ENCODE measurements at regions not wholly inside any gene's neighbourhood (a gene's known extent, or its start where the extent isn't known, plus 50 kb on each side); places are given as distances from the start of the nearest gene placed in this dataset.

DNA sequence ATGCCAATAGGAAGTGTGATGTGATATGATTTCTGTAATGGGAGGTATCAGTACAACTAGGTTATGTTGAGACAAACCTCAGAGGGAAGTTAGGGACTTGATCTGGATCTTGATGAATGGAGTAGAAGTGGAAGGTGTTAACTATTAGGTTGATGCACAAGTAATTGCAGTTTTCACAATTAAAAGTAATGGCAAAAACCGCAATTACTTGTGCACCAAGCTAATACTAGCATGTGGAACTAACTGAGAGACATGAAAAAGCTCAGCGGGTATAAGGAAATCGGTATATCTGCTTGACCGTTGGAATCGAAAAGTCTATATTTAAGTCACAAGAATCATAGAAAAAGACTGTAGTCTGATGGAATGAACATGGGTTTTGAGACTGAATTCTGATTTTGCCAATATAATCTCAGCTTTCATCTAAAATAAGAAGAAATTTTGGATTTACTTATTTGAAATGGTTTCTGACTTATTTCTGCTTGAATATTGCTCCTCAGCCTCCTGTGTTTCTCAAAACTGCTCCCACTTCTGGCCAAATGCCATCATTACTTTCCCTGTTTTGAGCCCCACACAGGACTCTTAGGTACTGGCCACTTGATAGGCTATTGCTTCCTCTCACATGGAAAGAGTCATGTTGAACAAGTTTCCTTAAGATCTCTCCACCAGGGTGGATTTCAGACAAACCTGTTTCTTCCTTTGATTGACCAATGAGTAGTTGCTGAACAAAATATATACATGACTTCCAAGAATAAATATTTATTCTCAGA, 271.5 kb upstream of the COL8A1 start:
- DNase-seq (ENCODE audit: low read depth) = no peak

DNA sequence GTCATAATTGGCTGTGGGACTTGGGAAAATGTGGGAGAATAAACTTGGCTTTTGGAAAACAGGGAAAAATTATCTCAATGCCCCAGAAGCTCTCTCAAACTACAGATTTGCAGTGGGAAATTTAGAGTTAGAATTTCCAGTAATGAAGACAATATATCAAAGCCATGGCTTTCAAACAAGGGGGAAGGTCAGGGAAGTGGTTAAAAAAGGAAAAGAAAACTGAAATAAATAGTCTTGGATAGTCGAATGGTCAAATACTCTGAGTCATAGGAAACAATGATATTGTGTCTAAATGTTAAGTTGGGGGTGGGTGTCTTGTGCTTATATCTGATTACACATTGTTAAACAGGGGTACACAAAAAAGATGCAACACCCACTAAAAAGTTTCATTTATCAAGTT, 272.4 kb upstream of the COL8A1 start:
- no peak for DNase-seq (ENCODE audit: low read depth)

DNA sequence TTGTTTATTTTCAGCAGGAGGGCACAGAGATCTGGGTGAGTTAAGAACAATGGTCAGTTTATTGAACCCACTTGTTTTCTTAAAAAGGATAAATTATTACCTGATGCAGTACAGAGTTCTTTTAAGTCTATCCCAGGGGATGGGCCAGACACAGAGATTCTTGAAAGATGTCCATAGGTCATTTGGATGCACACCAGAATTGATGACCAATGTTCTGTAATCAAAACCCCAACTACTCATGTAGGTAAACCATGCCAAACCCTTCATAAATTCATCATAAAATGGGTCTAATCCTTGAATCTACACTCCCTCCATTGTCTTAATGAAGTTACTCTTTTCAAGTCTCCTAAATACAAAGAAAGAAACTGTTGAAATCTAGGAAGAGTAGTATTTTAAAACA, 273.0 kb upstream of the COL8A1 start:
- DNase-seq (ENCODE audit: low read depth) = no peak

DNA sequence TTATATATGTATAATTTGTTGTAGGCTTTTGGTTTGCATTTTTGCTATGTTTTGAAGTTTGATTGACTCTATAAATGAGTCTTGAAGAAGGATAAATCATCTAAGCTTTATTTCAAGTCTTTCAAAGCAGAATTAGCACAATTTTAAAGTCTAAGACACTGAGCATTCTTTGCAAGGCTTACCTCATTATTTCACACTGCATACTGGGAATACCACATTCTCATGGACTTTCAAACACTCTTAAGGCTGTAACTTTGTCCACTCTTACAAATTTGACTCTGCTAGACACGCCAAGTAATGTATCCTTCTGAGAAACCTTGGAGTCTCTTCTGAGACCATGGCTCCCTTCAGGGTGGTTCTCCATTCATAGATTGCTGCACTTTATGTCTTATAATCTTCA, 281.3 kb upstream of the COL8A1 start:
- no peak for DNase-seq (ENCODE audit: low read depth)

DNA sequence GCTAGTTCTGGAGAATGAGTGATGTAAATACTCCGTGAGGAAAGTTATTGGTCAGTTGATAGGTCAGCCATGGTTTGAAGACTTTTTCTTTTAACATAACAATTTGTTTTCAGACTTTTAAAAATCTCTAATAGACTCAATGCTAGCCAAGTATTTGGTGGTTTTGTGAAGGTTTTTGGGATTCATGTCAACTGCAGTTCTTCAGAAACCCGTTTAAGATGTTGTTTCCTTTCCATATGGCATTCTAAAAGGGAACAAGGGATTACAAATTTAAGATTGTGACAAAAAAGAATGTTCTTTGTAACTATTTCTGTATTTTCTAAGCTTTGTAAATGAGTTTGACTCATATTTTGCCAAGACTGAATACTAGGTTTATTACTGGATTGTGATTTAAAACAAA, 281.7 kb upstream of the COL8A1 start:
- no peak for DNase-seq (ENCODE audit: low read depth)

DNA sequence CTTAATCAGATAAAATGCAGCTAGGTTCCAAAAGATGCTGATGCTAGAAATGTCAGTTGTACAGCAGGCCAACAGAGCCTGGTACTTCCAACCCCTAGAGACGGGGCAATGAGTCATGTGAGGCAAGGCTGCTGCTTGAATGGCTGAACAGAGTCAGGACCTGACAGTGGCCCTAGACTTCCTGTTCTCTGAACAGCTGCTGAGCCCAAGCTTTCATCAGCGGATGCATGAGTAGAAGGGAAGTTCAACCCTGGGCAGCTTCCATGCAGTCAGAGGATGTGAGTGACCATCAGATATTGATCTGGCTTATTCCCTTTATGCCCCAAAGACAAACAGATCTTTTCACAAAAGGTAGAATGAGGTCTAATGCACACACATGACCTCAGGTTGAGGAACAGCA, 282.9 kb upstream of the COL8A1 start:
- DNase-seq (ENCODE audit: low read depth) = no peak

DNA sequence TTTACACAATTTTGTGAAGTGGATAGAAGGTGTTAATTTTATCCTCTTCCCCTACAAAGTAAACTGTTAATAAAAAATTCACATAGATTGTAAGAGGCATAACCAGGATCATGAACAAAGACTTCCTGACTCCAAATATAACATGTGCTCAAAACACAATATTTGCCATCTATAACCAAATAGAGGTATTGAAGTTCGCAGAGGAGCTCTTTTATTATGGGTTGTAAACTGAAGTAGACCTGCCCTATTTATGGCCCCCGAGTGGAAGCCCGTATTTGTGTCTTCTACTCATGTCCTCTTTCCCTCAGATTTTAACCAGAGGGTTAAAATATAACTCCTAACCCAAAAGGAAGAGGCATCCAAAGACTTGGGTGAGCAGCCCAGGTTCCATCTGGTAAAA, 285.6 kb upstream of the COL8A1 start:
- DNase-seq (ENCODE audit: low read depth) = no peak

DNA sequence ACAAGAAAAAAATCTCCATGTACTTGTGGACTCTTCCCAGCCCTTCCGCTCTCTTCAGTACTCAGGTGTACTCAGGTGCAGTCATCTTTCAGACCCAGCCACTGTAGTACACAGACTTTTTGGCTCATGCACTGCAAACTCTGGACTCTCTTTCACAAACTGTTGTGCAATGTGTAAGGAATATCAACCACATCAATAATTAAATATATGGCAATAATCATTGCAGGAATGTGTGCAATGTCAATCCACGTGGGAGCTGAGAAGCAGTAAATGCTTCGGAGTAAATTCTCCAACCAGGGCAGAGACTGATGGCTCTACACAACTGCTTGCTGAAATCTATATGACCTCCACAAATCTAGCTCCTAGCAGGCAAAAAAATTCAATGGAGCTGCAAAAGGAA, 287.3 kb upstream of the COL8A1 start:
- no peak for DNase-seq (ENCODE audit: low read depth)

DNA sequence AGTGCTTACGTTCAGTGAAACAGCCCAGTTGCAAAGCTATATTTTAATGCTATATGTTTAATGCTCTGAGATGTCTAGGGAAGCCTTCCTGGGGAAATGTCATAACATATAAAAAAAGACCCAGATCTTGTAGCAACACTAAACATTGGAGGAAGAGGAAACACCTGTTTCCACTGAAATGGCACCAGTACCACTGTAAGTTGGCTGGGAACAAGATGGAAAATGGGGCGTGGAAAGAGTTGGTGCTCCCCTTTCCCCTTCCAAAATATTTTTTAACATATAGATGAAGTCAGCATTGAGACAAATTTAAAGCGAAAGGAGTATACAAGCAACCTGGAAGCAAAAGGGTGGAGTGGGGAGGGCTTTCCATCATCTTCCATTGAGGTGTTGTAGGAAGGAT, 289.9 kb upstream of the COL8A1 start:
- DNase-seq (ENCODE audit: low read depth) = no peak

DNA sequence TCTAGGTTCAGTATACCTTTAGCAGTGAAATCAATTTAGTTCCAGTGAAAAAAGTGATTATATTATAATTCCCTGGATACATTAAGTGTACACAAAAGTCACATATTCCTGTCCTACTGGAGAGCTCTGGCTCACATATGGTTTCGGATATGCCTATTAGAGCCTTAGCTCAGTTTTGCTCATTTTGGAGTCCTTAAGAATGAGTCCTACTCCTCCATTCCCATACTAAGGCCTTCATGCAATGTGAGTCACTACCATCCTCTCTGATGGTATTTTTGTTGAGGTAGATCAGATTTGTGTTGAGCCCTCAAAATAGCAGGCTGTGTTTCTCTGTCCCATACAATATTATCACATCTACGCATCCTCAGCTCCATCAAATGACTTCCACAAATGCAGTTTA, 294.2 kb upstream of the COL8A1 start:
- no peak for DNase-seq (ENCODE audit: low read depth)

DNA sequence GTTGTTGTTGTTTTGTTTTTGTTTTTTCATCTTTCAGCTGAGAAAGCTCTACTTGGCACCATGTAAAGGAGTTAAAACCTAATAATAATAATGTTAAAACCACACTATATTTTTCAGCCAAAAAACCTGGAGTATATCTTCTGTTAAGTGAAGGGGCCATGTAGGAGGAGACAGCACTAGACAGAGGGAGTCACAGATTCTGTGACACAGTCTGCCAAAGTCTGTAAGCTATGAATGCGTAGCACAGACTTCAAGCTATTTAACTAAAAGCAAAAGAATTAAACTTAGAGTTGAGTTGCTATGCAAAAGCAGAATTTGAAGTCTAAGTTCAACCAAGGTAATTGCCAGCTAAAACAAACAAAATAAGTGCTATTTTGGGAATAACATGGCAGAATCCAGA, 296.0 kb upstream of the COL8A1 start:
- no peak for DNase-seq (ENCODE audit: low read depth)

DNA sequence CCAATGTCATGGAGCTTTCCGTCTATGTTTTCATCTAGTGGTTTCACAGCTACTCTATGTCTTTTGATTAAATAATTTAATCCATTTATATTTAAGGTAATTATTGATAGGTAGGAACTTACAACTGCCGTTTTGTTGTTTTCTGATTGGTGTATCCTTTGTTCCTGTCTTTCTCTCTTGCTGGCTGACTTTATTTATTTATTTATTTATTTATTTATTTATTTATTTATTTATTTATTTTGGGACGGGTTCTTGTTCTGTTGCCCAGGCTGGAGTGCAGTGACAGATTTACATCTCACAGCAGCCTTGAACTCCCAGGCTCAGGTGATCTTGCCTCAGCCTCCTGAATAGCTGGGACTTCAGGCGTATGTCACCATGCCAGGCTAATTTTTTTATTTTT, 299.2 kb upstream of the COL8A1 start:
- no peak for DNase-seq (ENCODE audit: low read depth)

DNA sequence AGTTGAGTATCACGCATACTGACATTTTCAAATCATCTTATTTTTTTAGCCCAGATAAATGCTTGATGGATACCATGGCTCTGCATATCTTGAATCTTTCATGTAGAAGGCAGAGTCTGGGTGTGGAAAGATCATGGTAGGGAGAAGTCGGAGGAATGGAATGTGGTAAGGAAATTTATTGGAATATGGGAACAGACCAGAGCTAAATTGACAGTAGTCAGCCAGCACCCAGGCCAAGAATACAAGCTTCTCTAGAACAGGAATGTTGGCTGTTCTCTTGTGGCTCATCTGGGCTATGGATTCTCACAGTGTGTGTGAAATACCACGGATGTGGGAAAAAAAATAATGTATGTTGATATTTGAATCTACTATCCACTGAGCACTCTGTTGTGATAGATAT, 305.7 kb upstream of the COL8A1 start:
- peak; percentile 20 for DNase-seq (ENCODE audit: low read depth)

DNA sequence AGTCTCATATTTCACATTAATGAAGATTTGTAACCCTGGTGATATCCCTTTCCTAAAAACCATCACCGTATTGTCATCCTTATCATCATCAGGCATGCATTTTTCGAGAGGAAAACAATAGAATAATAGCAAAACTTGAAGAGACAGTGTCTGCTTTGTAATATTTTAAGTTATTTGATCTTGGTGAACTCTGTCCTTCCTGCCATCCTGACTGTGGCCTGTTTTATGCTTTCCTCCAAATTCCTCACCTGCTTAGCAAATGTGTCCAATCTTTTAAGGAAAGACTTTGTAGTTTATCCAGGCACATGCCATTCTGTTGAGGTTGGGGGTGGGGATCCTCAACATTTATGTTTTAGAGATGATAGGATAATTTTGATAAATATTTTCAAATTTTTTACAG, 306.1 kb upstream of the COL8A1 start:
- no peak for DNase-seq (ENCODE audit: low read depth)

DNA sequence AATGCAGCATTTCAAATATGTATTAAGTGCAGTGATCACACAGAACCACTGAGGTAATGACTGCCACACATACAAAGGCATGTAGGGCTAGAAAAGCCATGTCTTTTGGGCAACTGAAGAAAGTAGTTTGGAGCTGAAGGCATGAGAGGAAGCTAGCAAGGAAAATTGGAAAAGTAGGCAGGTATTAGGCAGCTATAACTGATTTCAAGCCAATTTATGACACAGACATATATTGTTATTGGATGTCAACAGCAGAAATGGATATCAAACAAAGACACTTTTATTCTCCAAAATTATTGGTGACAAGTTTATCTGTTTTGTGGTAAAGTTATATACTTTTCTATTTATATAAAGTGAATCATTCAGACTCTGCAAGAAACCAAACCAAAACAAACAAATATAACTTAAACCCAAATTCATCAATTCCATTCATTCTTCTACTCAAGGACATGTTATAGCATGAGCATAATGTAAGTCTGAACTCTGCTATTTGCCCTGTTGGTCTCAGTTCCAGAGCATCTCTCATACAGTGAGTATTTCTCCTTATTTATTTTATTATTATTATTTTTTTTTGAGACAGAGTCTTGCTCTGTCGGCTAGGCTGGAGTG, 307.4 kb upstream of the COL8A1 start:
- no peak for DNase-seq (ENCODE audit: low read depth)

DNA sequence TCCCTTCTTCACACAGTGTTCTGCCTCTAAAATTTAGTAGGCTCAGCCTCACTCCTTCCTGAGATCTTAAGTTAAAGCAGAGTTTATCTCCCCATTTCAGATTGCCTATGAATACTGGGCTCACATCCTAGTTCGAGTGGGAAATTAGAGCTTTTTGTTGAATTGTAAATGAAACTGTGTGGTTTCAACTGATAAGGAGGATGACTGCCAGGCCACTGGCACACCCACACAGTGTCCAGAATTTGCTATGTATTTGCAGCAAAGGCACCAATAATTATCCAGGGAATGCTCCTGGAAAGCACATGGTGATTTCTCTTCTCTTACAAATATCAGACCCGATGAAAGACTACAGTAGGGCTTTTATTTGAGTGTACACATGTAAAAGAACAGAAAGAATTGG, 308.1 kb upstream of the COL8A1 start:
- DNase-seq (ENCODE audit: low read depth) = peak; percentile 74

DNA sequence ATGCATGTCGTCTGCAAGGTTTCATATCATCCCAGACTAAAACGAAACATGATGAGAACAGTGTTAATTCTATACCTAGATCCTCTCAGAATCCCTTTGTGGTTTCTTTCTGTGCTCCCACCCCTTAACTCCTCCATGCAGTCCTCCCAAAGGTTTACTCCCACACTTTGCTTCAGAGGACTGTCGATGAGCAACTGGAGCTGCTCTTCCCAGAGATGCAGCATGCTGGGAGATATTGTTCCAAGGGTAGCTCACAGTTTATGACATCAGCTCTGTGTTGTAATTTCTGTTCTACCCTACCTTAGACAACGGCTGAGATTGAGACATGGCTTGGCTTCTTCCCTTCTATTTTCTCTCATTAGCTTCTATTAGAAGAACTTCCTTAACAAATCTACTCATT, 313.0 kb upstream of the COL8A1 start:
- DNase-seq (ENCODE audit: low read depth) = peak; percentile 96

DNA sequence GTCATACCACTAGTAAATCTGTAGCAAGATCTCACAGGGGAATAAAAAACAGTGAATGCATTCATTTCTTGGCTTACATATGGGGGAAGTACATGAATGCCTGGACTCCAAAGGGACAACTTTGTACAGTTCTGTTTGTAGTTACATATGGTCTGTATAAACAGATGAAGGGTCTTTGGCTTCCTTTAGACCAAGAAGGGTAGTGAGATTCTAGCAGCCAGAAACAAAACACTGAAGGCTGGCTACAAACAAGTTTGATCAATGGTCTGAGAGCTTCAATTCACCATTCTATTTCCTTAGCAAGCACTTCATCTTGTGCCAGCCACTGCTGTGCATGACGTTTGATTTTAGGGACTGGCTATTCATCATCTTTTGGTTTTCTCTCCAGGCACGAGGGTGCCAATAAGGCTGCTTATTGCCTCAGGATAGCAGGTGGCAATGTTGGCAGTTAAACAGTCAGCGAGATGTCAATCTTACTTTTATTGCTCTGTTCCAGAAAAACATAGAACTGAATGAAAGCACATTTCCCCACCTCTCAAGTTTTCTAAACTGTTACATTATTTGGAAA, 313.7 kb upstream of the COL8A1 start:
- DNase-seq (ENCODE audit: low read depth) = no peak

DNA sequence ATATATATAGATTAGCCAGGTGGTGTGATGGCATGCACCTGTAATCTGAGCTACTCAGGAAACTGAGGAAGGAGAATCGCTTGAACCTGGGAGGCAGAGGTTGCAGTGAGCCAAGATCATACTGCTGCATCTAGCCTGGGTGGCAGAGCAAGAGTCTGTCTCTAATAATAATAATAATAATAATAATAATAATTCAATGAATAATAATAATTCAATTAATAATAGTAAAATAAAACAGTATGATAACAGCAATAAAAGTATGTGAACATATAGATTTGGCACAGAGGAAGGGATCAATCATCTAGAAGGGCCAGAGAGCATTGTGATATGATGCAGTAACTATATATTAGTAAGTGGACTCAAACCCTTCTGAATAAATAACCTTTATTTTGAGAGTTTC, 314.5 kb upstream of the COL8A1 start:
- no peak for DNase-seq (ENCODE audit: low read depth)

DNA sequence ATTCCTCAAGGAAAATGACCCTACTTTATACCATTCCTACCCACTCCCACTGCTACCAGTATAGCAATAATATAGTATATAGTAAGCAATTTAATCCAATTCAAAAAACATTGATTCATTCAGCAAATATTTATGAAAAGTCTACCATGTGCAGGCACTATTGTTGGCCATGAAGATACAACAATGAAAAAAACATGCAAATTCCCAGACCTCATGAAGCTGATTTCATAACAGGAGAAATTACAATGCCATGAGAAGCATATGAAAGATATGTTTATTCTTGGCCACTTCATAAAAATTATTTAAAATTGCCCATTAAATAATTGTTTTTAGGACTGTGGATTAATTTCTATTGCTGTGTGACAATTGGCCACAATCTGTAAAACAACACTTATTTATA, 315.8 kb upstream of the COL8A1 start:
- no peak for DNase-seq (ENCODE audit: low read depth)

DNA sequence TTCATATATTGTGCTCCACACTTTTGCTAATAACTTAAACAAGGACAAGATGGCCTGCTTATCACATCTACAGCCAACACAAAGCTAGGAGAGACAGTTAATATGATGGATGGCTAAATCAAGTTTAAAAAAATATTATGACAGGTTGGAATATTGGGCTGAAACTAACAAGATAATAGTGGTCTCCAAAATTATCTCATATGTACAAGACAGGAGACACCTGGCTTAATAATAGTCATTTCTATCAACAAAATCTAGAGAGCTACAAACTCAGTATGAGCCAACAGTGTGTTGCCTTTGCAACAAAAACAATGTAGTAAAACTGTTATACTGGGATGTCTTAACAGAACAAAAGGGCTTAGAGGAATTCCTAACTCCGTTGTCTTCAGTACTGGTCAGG, 317.1 kb upstream of the COL8A1 start:
- no peak for DNase-seq (ENCODE audit: low read depth)

DNA sequence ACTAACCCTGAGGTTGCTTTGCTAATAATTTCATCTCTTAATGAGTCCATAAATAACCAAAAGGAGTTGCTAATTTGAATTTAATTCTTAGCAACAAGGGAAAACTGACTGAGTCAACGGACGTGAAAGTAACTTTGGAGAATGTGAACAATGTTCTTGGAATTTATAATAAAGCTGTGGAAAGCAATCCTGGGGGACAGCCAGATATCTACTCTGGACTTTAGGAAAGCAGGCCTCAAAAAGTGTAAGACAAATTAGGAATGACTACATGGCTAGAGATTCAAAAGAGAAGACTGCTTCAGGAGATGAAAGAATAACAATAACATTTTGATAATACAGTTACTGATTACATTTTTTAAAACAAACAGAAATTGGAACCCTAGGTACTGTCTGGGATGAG, 318.4 kb upstream of the COL8A1 start:
- peak; percentile 86 for DNase-seq (ENCODE audit: low read depth)

DNA sequence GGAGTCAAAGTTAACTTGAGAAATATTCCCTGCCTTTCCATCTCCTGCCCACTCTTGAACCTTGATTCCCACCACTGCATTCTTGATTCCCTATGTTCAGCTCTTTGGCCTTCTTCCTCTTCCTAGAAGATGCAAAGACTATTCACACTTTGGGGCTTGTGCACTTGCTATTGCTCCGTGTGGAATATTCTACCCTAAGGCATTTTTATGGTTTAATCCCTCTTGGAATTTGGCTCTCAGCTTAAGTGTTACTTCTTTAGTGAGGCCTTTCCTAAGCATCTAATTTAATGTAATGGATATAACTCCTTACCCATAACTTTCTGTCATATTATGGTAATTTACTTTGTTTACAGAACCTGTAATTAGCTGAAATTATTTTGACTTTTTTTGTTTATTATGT, 318.9 kb upstream of the COL8A1 start:
- no peak for DNase-seq (ENCODE audit: low read depth)

DNA sequence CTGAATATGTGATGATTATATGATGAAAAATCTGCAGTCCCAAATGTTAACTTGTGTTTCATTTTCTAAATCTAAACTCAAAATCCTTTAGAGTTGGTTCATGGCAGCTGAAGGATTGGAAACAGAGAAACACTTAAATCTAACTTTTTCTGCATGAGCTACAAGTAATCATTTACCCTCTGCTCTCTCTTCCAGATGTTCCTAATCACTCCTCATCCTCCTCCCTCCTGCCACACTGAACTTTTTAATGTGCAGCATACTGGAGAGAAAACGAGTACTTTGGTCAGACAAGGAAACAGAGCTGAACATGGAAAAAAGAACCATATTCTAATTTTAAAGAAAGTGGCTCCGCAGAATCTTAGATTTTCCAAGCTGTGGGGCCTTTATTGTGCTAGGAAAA, 321.2 kb upstream of the COL8A1 start:
- DNase-seq (ENCODE audit: low read depth) = no peak

All from amniotic epithelial cell (primary cell).